ENCODE measurements at regions not wholly inside any gene's neighbourhood (a gene's known extent, or its start where the extent isn't known, plus 50 kb on each side); places are given as distances from the start of the nearest gene placed in this dataset.

GRCh38 chr11:25423436-25424199 is 908.3 kb upstream of the ANO3 start:
- H3K36me3 ChIP-seq (ENCODE audit: control insufficient read depth, insufficient read depth, low read length), result no peaks in the 10 kb centered on the region
- no peaks in the 10 kb centered on the region for H3K27me3 ChIP-seq (ENCODE audit: control insufficient read depth, insufficient read depth, low read length)
- ATAC-seq, result no peak
- intact Hi-C loops (cut with micrococcal nuclease; ENCODE audit: unreplicated experiment), result no loop called here
- ChIA-PET CTCF (no interaction called here), POLR2A (no interaction called here)
- no peak overlapping the region for H3K4me3 ChIP-seq (ENCODE audit: low read depth in 2 of 2, low read length in 2 of 2)
- no peak for DNase-seq (ENCODE audit: low read depth, low spot score)
- no peak overlapping the region for H3K27ac ChIP-seq (ENCODE audit: low read length)
- BruUV-seq (replicated peaks), result no TSS peak
- H3K9me3 ChIP-seq (ENCODE audit: control insufficient read depth, insufficient read depth, low read depth, low read length), result no peaks in the 10 kb centered on the region
- no peaks in the 10 kb centered on the region for H3K4me1 ChIP-seq (ENCODE audit: control insufficient read depth, insufficient read depth, low read length)
- TF ChIP-seq TCF7L2 (IDR thresholded peaks at IDR 0.05; ENCODE audit: low read depth, low read length) (no peak), CTCF (IDR thresholded peaks at IDR 0.05) (no peak), POLR2AphosphoS5 (IDR thresholded peaks at IDR 0.05; ENCODE audit: low read depth, low read length) (no peak), SIN3A (IDR thresholded peaks at IDR 0.05; ENCODE audit: borderline replicate concordance, insufficient read depth, low read depth, low read length) (no peak)
- TF ChIP-seq, protein P1, sequence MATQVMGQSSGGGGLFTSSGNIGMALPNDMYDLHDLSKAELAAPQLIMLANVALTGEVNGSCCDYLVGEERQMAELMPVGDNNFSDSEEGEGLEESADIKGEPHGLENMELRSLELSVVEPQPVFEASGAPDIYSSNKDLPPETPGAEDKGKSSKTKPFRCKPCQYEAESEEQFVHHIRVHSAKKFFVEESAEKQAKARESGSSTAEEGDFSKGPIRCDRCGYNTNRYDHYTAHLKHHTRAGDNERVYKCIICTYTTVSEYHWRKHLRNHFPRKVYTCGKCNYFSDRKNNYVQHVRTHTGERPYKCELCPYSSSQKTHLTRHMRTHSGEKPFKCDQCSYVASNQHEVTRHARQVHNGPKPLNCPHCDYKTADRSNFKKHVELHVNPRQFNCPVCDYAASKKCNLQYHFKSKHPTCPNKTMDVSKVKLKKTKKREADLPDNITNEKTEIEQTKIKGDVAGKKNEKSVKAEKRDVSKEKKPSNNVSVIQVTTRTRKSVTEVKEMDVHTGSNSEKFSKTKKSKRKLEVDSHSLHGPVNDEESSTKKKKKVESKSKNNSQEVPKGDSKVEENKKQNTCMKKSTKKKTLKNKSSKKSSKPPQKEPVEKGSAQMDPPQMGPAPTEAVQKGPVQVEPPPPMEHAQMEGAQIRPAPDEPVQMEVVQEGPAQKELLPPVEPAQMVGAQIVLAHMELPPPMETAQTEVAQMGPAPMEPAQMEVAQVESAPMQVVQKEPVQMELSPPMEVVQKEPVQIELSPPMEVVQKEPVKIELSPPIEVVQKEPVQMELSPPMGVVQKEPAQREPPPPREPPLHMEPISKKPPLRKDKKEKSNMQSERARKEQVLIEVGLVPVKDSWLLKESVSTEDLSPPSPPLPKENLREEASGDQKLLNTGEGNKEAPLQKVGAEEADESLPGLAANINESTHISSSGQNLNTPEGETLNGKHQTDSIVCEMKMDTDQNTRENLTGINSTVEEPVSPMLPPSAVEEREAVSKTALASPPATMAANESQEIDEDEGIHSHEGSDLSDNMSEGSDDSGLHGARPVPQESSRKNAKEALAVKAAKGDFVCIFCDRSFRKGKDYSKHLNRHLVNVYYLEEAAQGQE (IDR thresholded peaks at IDR 0.05; ENCODE audit: insufficient read depth in 1 of 2, low read depth in 2 of 2, low read length in 1 of 2), result no peak
- in situ Hi-C loops (cut with HindIII; ENCODE audit: low pct_unique_long_range_greater_than_20kb, low sequenced_read_pairs), result no loop called here

DNA sequence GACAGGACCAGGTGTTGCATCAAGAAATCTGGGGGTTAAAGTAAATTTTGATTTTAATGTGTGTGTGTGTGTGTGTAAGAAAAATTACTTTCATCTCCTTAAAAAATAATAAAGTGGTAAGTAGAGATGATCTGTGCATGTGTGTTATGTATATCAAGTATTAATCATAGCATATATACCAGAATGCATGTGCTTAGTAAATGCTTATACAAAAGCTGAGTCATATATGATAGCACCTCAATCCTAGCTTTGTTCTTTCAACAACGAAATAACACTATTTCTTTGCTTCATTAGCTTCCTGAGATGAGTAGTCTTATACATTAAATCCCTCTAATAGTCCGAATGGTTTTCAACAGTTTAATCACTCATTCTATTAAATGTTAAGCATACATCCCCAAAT is 899.6 kb upstream of the ANO3 start:
- H3K4me1 ChIP-seq (ENCODE audit: control insufficient read depth, insufficient read depth, low read length), result no peaks in the 10 kb centered on the region
- ATAC-seq (no peak), DNase-seq (ENCODE audit: low read depth, low spot score) (no peak)
- POLR2A ChIA-PET, result no interaction called here
- H3K27ac ChIP-seq (ENCODE audit: low read length), result no peak overlapping the region
- intact Hi-C loops (cut with micrococcal nuclease; ENCODE audit: unreplicated experiment) (no loop called here), in situ Hi-C loops (cut with HindIII; ENCODE audit: low pct_unique_long_range_greater_than_20kb, low sequenced_read_pairs) (no loop called here)
- no peaks in the 10 kb centered on the region for H3K9me3 ChIP-seq (ENCODE audit: control insufficient read depth, insufficient read depth, low read depth, low read length)
- H3K27me3 ChIP-seq (ENCODE audit: control insufficient read depth, insufficient read depth, low read length), result no peaks in the 10 kb centered on the region
- CTCF ChIA-PET, result no interaction called here
- TF ChIP-seq, protein P1 (IDR thresholded peaks at IDR 0.05; ENCODE audit: insufficient read depth in 1 of 2, low read depth in 2 of 2, low read length in 1 of 2), result no peak
- no peak overlapping the region for H3K4me3 ChIP-seq (ENCODE audit: low read depth in 2 of 2, low read length in 2 of 2)
- no peaks in the 10 kb centered on the region for H3K36me3 ChIP-seq (ENCODE audit: control insufficient read depth, insufficient read depth, low read length)
- no TSS peak for BruUV-seq (replicated peaks)
